Mesodermal cell (in vitro differentiated cells): ENCODE measurements at regions not wholly inside any gene's neighbourhood (a gene's known extent, or its start where the extent isn't known, plus 50 kb on each side); places are given as distances from the start of the nearest gene placed in this dataset.

Experiments
- H3K27ac ChIP-seq: 2 replicates; pipeline ENCODE4 v1.7.0; 2013; ENCODE audit warnings: mild to moderate bottlenecking, low read depth, low read length, moderate library complexity; ENCODE audit not compliant: severe bottlenecking
- H3K36me3 ChIP-seq: 2 replicates; pipeline ENCODE4 v1.7.1; 2013; ENCODE audit warnings: mild to moderate bottlenecking, low read length, moderate library complexity; ENCODE audit not compliant: control insufficient read depth, insufficient read depth
- H3K4me1 ChIP-seq: one replicate; pipeline ENCODE4 v1.7.1; 2013; ENCODE audit warnings: mild to moderate bottlenecking, low read length; ENCODE audit not compliant: insufficient read depth, control insufficient read depth, poor library complexity, severe bottlenecking
- H3K4me3 ChIP-seq: 2 replicates; pipeline ENCODE4 v1.7.0; 2013; ENCODE audit warnings: low read length, control low read depth, mild to moderate bottlenecking; ENCODE audit not compliant: insufficient read depth, poor library complexity, severe bottlenecking; ENCODE audit errors: extremely low read depth
- H3K9me3 ChIP-seq: 2 replicates; pipeline ENCODE4 v1.7.1; 2013; ENCODE audit warnings: mild to moderate bottlenecking, low read length, moderate library complexity; ENCODE audit not compliant: control insufficient read depth
- WGBS, 2 experiments: methylation state at CpG; one replicate each; pipeline ENCODE4 v1.1.5; 2013; ENCODE audit warnings: missing lambda C conversion rate in 2 of 2; ENCODE audit not compliant: insufficient coverage in 2 of 2; 5-methylcytosine and 5-hydroxymethylcytosine counted together

DNA sequence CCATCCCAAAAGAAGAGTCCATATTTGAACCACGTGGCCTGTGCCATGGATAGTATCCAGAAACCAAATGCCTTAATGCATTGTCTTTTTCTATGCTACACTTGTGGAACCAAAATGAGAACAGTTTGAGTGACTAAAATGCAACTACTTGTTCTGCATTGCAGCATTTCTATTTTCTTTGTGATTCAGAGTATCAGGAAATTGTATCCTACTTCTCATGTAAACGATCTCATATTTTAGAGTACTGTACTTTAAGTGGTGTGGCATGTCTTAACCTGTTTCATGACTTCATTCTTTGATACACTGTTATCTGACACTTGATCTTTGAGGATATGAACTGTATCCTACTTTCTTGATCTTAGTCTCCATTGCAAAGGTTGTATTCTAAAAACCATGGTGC is 167.2 kb upstream of the WDR1 start:
- Histone ChIP-seq H3K36me3 (no peaks in the 10 kb centered on the region), H3K4me1 (no peaks in the 10 kb centered on the region), H3K9me3 (no peaks in the 10 kb centered on the region), H3K4me3 (no peak overlapping the region), H3K27ac (no peak overlapping the region)
- WGBS, 2 experiments, result 86% methylated on average over 1 of the region's 2 CpGs; no CpG with 5 or more reads in 1 of the 2 experiments

DNA sequence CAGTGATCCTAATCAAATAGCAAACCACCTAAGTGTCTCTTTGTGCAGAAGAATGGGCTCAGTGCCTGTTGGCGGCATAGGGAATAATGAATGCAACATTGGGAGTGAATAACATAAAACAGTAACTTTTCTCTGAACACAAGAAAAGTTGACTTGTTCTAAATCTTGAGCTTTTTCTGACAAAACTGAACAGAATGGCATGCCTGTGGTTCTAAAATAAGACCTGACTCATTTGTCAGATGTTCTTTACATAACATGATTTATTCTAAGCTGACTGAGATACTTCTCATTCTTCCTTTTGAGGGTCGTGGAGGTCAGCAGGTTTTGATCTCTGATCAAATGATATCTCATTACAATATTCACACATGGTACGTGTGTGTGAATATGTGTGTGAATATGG is 165.4 kb upstream of the WDR1 start:
- Histone ChIP-seq H3K27ac (no peak overlapping the region), H3K9me3 (no peaks in the 10 kb centered on the region), H3K36me3 (no peaks in the 10 kb centered on the region), H3K4me1 (no peaks in the 10 kb centered on the region), H3K4me3 (no peak overlapping the region)
- WGBS, 2 experiments, result 100% methylated on average over 1 of the region's 3 CpGs; no CpG with 5 or more reads in 1 of the 2 experiments

DNA sequence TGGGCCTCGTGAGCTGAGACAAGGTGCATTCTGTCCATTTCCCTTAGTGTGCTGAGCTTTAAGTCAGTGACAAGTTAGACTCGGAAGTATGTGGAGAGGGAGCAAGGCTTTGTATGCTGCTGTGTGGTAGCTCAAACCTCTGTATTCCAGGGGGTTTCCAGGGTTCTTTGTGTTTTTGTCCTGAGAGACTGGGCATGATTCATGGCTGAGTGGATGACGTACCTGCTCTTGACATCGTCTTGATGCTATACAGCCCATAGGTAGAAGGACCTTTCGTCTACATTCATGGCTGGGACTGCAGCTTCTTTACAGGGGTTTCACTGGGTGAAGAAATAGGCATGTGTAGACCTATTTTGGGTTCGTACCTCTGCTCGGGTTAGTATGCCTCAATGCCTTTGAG is 162.7 kb upstream of the WDR1 start:
- H3K9me3 ChIP-seq, result no peaks in the 10 kb centered on the region
- no peak overlapping the region for H3K4me3 ChIP-seq
- no peaks in the 10 kb centered on the region for H3K4me1 ChIP-seq
- H3K36me3 ChIP-seq, result no peaks in the 10 kb centered on the region
- no peak overlapping the region for H3K27ac ChIP-seq
- 88 to 91% methylated on average over 6 to 7 of the region's 7 CpGs for WGBS, 2 experiments

DNA sequence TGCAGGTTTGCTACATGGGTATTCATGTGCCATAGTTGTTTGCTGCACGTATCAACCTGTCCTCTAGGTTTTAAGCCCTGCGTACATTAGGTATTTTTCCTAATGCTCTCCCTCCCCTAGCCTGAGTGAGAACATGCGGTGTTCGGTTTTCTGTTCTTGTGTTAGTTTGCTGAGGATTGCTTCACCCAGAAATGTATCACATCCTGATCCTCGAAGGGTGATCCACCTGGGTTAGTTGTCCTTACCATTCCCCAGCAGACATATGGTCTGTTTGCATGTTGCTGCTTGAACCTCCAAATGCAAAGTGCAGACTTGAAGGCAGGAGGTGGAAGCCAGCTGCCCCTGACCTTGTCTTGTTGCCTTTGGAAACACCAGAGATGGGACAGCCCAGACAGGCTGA is 161.5 kb upstream of the WDR1 start:
- Histone ChIP-seq H3K36me3 (no peaks in the 10 kb centered on the region), H3K4me3 (no peak overlapping the region), H3K9me3 (no peaks in the 10 kb centered on the region), H3K27ac (no peak overlapping the region), H3K4me1 (no peaks in the 10 kb centered on the region)
- WGBS, 2 experiments, result 87 to 92% methylated on average over 2 to 5 of the region's 5 CpGs

DNA sequence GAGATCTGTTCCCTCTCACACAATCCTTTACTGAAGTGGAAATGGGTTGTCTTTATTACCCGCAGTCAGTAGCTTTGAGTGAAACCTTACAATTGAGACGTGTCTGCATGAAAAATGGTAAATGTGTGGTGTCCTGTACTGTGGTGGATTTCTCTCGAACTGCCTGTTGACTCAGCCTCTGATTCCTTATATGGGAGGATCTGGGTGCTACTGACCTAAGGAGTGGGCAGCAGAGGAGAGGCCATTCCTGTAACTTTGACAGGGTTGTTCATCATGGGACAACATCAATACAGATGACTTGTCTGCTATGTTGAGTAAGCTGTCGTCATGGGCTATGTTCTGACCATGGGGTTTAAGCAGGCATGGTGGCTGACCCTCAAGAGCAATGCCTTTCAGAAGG is 159.6 kb upstream of the WDR1 start:
- no peak overlapping the region for H3K27ac ChIP-seq
- WGBS, 2 experiments, result 85 to 96% methylated on average over 4 of the region's 4 CpGs
- H3K9me3 ChIP-seq, result no peaks in the 10 kb centered on the region
- H3K4me1 ChIP-seq, result no peaks in the 10 kb centered on the region
- no peaks in the 10 kb centered on the region for H3K36me3 ChIP-seq
- no peak overlapping the region for H3K4me3 ChIP-seq

DNA sequence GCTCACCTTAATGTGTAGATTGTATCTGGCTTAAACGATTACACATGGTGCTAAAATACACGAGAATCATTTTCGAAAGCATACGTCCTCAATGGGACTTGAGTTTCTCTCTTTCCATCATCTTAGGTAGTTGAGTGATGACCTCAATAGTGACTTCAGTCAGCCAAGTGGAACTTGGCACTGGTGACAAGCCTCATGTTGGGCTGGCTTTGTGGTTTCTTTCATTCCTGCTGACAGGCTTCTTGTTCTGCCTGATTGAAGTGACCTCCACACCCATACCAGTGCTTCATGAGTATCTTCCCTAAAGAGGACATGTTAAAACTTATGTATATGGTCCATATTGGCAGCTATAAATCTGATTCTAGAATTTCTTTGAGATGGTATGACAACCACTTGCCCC is 159.1 kb upstream of the WDR1 start:
- Histone ChIP-seq H3K4me1 (no peaks in the 10 kb centered on the region), H3K27ac (no peak overlapping the region), H3K4me3 (no peak overlapping the region), H3K9me3 (no peaks in the 10 kb centered on the region), H3K36me3 (no peaks in the 10 kb centered on the region)
- WGBS, 2 experiments, result 97 to 100% methylated on average over 1 to 4 of the region's 4 CpGs

DNA sequence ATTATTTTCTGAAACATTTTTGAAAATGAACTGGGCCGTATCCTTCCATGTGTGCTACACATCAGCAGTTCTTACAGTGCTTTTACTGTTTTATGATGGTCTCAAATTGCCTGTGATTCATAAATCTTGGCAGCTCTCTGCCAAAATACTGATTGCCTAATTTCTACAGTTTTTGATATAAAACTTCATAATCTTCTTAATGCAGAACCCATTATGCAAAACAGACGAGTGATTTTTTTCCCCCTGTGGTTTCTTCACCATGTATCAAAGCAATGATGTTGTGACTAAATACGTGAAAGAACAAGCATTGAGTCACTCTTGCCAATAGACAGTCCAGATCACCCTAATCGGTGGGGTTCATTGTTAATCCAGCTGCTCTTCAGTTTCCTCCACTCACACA is 156.4 kb upstream of the WDR1 start:
- Histone ChIP-seq H3K36me3 (no peaks in the 10 kb centered on the region), H3K4me3 (no peak overlapping the region), H3K27ac (no peak overlapping the region), H3K9me3 (no peaks in the 10 kb centered on the region), H3K4me1 (no peaks in the 10 kb centered on the region)
- WGBS, 2 experiments, result 81 to 96% methylated on average over 4 of the region's 4 CpGs

DNA sequence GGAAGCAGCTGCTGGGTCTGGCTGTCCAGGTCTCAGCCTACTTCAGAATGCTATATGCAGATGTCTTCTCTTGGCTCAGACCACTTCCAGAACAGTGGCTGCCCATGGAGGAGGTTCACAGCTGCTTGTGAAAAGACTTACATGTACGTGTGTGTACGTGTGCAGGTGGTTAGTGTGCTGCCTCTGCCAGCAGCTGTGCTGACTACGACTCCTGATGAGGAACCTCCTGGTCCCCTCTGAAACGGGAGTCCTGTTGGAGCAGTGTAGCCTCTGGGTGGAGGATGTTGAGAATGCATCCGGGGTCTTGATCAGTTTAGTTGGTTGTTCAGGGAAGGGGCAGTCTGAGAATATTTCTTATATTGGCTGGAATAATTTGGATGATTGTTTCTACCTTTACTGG is 155.9 kb upstream of the WDR1 start:
- no peak overlapping the region for H3K4me3 ChIP-seq
- H3K4me1 ChIP-seq, result no peaks in the 10 kb centered on the region
- H3K36me3 ChIP-seq, result no peaks in the 10 kb centered on the region
- H3K9me3 ChIP-seq, result no peaks in the 10 kb centered on the region
- no peak overlapping the region for H3K27ac ChIP-seq
- 88 to 91% methylated on average over 5 of the region's 5 CpGs for WGBS, 2 experiments

DNA sequence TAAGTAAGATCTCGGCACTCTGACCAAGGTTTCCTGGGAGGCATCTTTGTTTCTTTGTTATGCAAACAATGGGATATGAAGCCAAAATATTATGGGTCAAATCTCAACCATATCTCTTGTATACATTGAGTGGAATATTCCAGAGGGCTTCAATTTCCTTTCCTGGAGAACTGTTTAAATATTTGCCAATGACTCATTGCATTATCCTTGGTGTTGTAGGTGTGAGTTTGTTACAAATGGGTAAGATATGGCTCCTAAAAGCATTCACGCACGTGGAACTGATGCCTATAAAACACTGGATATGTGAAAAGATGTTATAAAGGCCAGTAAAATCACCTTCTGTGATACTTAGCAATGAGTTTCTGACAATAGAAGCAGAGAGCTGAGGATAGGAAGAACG is 150.5 kb upstream of the WDR1 start:
- no peaks in the 10 kb centered on the region for H3K36me3 ChIP-seq
- no peaks in the 10 kb centered on the region for H3K4me1 ChIP-seq
- no peak overlapping the region for H3K27ac ChIP-seq
- no peaks in the 10 kb centered on the region for H3K9me3 ChIP-seq
- H3K4me3 ChIP-seq, result no peak overlapping the region
- 90 to 100% methylated on average over 2 to 3 of the region's 4 CpGs for WGBS, 2 experiments

DNA sequence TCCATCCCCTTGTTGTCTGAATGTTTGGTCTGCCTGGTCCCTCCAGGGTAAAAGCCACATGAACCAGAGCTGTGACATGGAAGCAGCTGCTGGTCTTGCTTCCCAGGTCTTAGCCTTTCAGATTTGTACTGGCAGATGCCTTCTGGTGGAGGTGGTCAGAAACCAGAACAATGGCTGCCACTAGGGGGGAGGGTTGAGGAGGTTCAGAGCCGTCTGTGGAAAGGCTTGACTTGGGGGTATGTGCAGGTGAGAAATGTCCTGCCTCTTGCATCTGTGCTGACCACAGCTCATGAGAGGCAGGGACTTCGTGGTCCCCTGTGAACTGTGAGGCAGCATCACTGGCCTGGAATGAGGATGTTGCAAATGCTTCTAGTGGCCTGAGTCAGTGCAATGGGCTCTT is 144.2 kb upstream of the WDR1 start:
- H3K36me3 ChIP-seq, result no peaks in the 10 kb centered on the region
- H3K4me3 ChIP-seq, result no peak overlapping the region
- no peaks in the 10 kb centered on the region for H3K4me1 ChIP-seq
- 70 to 93% methylated on average over 1 to 2 of the region's 2 CpGs for WGBS, 2 experiments
- no peak overlapping the region for H3K27ac ChIP-seq
- H3K9me3 ChIP-seq, result no peaks in the 10 kb centered on the region

DNA sequence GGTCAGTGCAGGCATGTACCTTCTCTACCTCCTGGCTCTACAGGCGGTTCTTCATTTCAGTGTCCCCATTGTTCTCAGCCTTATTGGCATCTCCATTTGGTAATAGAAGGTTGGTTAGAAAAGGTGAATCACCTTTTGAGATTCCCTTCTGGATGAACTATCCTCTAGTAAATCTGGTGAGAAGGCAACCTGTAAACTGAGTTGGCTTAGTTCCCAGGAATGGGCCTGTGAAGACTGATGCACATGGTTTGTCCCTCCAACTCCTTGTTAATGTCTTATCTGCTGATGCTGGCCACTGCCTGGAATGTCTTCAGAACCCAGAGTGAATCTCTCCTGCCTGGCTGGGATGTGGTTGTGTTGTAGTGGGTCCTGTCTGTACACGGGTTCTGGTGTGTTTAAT is 143.4 kb upstream of the WDR1 start:
- no peaks in the 10 kb centered on the region for H3K9me3 ChIP-seq
- no peaks in the 10 kb centered on the region for H3K4me1 ChIP-seq
- 89% methylated on average over 1 of the region's 2 CpGs; no CpG with 5 or more reads in 1 of the 2 experiments for WGBS, 2 experiments
- no peak overlapping the region for H3K4me3 ChIP-seq
- H3K36me3 ChIP-seq, result no peaks in the 10 kb centered on the region
- H3K27ac ChIP-seq, result no peak overlapping the region

DNA sequence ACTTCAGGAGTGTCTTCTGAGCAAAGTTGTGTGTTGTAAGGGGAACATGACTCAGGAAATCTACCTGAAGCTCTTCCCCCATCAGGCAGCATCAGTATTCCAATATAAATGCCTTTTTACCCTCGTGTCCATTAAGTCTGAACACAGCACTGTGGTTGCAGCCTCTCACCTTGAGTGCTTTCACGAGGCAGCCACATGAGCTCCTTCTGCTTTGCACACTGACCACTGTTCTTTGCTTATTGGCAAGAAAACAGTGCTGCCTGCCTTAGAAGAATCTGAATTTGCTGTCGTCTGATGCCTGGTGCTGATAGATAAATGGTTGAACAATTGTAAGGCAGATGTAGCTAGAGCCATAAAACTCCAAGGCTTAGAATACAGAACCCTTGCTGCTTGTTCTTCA is 139.6 kb upstream of the WDR1 start:
- no peaks in the 10 kb centered on the region for H3K36me3 ChIP-seq
- 72 to 77% methylated on average over 2 to 3 of the region's 3 CpGs for WGBS, 2 experiments
- no peaks in the 10 kb centered on the region for H3K4me1 ChIP-seq
- no peaks in the 10 kb centered on the region for H3K9me3 ChIP-seq
- H3K27ac ChIP-seq, result no peak overlapping the region
- no peak overlapping the region for H3K4me3 ChIP-seq
